Fibroblast of lung (primary cell): ENCODE measurements at regions not wholly inside any gene's neighbourhood (a gene's known extent, or its start where the extent isn't known, plus 50 kb on each side); places are given as distances from the start of the nearest gene placed in this dataset.

ENCODE experiments used
- DNase-seq, 2 donors: peaks; one replicate each; pipeline versions ENCODE4 v3.0.0 to v3.0.0-alpha.2; 2010; ENCODE audit warnings: low read depth in 2 of 2
- H2AFZ ChIP-seq: 2 replicates; pipeline ENCODE4 v1.5.1; 2012; ENCODE audit warnings: low read length, control low read depth, inconsistent platforms
- H3K27ac ChIP-seq: 2 replicates; pipeline ENCODE4 v1.5.1; 2011; ENCODE audit warnings: low read length, control low read depth; ENCODE audit not compliant: insufficient read depth
- H3K27me3 ChIP-seq: 2 replicates; pipeline ENCODE4 v1.5.1; 2011; ENCODE audit warnings: mild to moderate bottlenecking, low read length; ENCODE audit not compliant: control insufficient read depth, insufficient read depth
- H3K36me3 ChIP-seq: 2 replicates; pipeline ENCODE4 v1.5.1; 2011; ENCODE audit warnings: low read length; ENCODE audit not compliant: control insufficient read depth, insufficient read depth
- H3K4me1 ChIP-seq: 2 replicates; pipeline ENCODE4 v1.5.1; 2011; ENCODE audit warnings: low read length; ENCODE audit not compliant: control insufficient read depth, insufficient read depth; ENCODE audit errors: extremely low read depth
- H3K4me2 ChIP-seq: 2 replicates; pipeline ENCODE4 v1.5.1; 2011; ENCODE audit warnings: low read length, control low read depth; ENCODE audit not compliant: insufficient read depth; ENCODE audit errors: extremely low read depth
- H3K4me3 ChIP-seq, 4 experiments: fragments of 200-600 bp in 1 of 4; sonication (generic) in 1 of 4; replicated peaks in 1 of 4; 2 replicates each; pipeline ENCODE4 v1.5.1; 2011 to 2016; ENCODE audit warnings: low read length in 4 of 4, low read depth in 3 of 4, mild to moderate bottlenecking in 3 of 4, control low read depth in 2 of 4, inconsistent platforms in 1 of 4, mixed read lengths in 1 of 4; ENCODE audit not compliant: insufficient read depth in 1 of 4; ENCODE audit errors: control extremely low read depth in 1 of 4
- H3K79me2 ChIP-seq: 2 replicates; pipeline ENCODE4 v1.5.1; 2012; ENCODE audit warnings: mild to moderate bottlenecking, low read length, inconsistent platforms; ENCODE audit not compliant: control insufficient read depth, insufficient read depth
- H3K9ac ChIP-seq: 2 replicates; pipeline ENCODE4 v1.5.1; 2011; ENCODE audit warnings: mild to moderate bottlenecking, low read length, control low read depth; ENCODE audit not compliant: insufficient read depth
- H3K9me3 ChIP-seq: 2 replicates; pipeline ENCODE4 v1.5.1; 2012; ENCODE audit warnings: low read depth, low read length; ENCODE audit not compliant: control insufficient read depth, insufficient read depth
- H4K20me1 ChIP-seq: 2 replicates; pipeline ENCODE4 v1.5.1; 2011; ENCODE audit warnings: low read length; ENCODE audit not compliant: control insufficient read depth, insufficient read depth; ENCODE audit errors: extremely low read depth
- EZH2 ChIP-seq: IDR thresholded peaks from 2 replicates; pipeline ENCODE4 v1.5.1; 2012; ENCODE audit warnings: low read length, control low read depth, mild to moderate bottlenecking; ENCODE audit errors: missing control alignments
- TF ChIP-seq, protein P1 (sequence below), 2 donors: IDR thresholded peaks in 1 of 2; conservative IDR thresholded peaks in 1 of 2; 1 replicate in 1 of 2; 2 replicates in 1 of 2; pipeline ENCODE4 v1.5.1; 2011 to 2012; ENCODE audit warnings: low read length in 2 of 2, control low read depth in 1 of 2, inconsistent platforms in 1 of 2, low read depth in 1 of 2, mild to moderate bottlenecking in 1 of 2

DNA sequence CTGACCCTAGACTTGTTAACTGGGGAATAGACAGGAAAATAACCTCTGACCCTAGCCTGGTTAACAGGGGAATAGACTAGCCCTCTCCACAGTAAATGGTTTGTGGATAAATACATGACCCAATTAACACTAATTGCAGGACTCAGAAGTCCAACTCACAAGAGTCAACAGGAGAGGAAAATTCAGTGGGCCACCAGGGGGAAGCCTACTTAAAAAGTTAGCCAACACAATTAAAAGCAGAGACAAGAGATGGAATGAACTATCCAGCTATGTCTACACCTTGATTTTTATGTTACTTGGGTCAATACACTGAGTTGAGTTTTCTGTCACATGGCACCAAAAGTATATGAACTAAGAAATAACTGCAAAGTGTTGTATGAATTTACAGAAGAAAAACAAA lies 158.8 kb upstream of the SLC39A10 start:
- no peak overlapping the region for H3K4me2 ChIP-seq
- H3K4me3 ChIP-seq: no peak overlapping the region
- no peaks in the 10 kb centered on the region for H3K27me3 ChIP-seq
- H3K27ac ChIP-seq: no peak overlapping the region
- H3K36me3 ChIP-seq: no peaks in the 10 kb centered on the region
- H3K4me1 ChIP-seq: no peaks in the 10 kb centered on the region
- no peaks in the 10 kb centered on the region for H3K9me3 ChIP-seq
- no peak overlapping the region for H3K9ac ChIP-seq
- no peaks in the 10 kb centered on the region for H3K79me2 ChIP-seq
- peak; percentile 19 to 60 for DNase-seq
- TF ChIP-seq, protein P1, sequence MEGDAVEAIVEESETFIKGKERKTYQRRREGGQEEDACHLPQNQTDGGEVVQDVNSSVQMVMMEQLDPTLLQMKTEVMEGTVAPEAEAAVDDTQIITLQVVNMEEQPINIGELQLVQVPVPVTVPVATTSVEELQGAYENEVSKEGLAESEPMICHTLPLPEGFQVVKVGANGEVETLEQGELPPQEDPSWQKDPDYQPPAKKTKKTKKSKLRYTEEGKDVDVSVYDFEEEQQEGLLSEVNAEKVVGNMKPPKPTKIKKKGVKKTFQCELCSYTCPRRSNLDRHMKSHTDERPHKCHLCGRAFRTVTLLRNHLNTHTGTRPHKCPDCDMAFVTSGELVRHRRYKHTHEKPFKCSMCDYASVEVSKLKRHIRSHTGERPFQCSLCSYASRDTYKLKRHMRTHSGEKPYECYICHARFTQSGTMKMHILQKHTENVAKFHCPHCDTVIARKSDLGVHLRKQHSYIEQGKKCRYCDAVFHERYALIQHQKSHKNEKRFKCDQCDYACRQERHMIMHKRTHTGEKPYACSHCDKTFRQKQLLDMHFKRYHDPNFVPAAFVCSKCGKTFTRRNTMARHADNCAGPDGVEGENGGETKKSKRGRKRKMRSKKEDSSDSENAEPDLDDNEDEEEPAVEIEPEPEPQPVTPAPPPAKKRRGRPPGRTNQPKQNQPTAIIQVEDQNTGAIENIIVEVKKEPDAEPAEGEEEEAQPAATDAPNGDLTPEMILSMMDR (conservative IDR thresholded peaks at IDR 0.05 in 1 of 2, IDR thresholded peaks at IDR 0.05 in 1 of 2; ENCODE audit: low read depth in 1 of 2, low read length in 2 of 2): peak; percentile 40 to 58
- TF ChIP-seq EZH2: no peak
- no peaks in the 10 kb centered on the region for H4K20me1 ChIP-seq
- no peak overlapping the region for H2AFZ ChIP-seq

- DNase-seq: no peak
- Histone ChIP-seq H2AFZ (no peak overlapping the region), H3K4me2 (no peak overlapping the region), H3K27me3 (no peaks in the 10 kb centered on the region), H3K27ac (no peak overlapping the region), H3K4me3 (no peak overlapping the region), H3K9ac (no peak overlapping the region), H3K36me3 (no peaks in the 10 kb centered on the region), H4K20me1 (no peaks in the 10 kb centered on the region), H3K4me1 (no peaks in the 10 kb centered on the region), H3K79me2 (no peaks in the 10 kb centered on the region), H3K9me3 (no peaks in the 10 kb centered on the region)
- no peak for TF ChIP-seq EZH2
- TF ChIP-seq, protein P1 (conservative IDR thresholded peaks at IDR 0.05 in 1 of 2, IDR thresholded peaks at IDR 0.05 in 1 of 2; ENCODE audit: low read depth in 1 of 2, low read length in 2 of 2): no peak
These were observed 160.0 kb upstream of the SLC39A10 start for GRCh38 chr2:195496991-195497390.

DNA sequence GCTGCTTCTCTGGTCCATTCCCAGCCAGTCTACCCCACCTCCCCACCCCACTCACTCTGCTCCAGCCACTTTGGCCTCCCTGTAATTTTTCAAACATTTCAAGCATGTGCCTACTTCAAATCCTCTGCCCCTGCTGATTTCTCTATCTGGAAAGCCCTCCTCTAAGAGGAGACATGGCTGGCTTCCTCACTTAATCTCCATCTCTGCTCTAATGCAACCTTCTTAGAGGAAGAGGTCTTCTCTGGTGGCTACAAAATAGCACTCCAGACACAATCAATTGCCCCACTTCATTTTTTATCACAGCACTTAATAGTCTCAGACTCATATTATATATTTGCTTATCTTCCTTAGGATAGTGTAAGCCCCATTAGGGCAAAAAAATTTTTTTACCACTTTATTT lies 161.1 kb upstream of the SLC39A10 start:
- peak in 1 of 2 donors; percentile 3 for DNase-seq
- no peaks in the 10 kb centered on the region for H3K9me3 ChIP-seq
- no peak overlapping the region for H3K27ac ChIP-seq
- H3K4me1 ChIP-seq: no peaks in the 10 kb centered on the region
- TF ChIP-seq EZH2: no peak
- TF ChIP-seq, protein P1 (conservative IDR thresholded peaks at IDR 0.05 in 1 of 2, IDR thresholded peaks at IDR 0.05 in 1 of 2; ENCODE audit: low read depth in 1 of 2, low read length in 2 of 2): no peak
- no peaks in the 10 kb centered on the region for H3K36me3 ChIP-seq
- no peaks in the 10 kb centered on the region for H3K27me3 ChIP-seq
- H4K20me1 ChIP-seq: no peaks in the 10 kb centered on the region
- H3K9ac ChIP-seq: no peak overlapping the region
- H2AFZ ChIP-seq: no peak overlapping the region
- H3K4me2 ChIP-seq: no peak overlapping the region
- H3K79me2 ChIP-seq: no peaks in the 10 kb centered on the region
- H3K4me3 ChIP-seq: no peak overlapping the region
